ENCODE measurements at regions not wholly inside any gene's neighbourhood (a gene's known extent, or its start where the extent isn't known, plus 50 kb on each side); places are given as distances from the start of the nearest gene placed in this dataset.

DNA sequence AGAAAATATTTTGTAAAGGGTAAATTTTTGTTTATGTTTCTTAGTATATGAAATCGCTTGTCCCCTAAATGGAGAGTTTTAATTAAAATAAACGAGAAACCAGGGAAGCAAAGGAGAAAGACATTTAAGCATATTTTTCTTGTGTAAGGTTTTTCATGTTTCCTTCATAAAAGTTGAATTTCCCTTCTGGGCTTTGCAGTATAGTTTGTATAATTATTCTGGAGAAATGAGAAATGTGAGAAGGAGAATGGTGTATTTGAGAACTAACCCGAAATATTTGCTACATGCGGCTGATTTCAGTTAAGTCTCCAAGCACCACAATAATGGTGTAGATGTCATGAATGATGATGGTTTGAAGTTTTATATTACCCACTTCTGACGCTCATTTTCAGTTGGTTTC is 307.7 kb upstream of the SEL1L start:
- DNase-seq = no peak

GRCh38 chr14:81849714-81850113 is 316.1 kb upstream of the SEL1L start:
- no peak for DNase-seq

GRCh38 chr14:81855007-81855406 is 321.4 kb upstream of the SEL1L start:
- no peak for DNase-seq

DNA sequence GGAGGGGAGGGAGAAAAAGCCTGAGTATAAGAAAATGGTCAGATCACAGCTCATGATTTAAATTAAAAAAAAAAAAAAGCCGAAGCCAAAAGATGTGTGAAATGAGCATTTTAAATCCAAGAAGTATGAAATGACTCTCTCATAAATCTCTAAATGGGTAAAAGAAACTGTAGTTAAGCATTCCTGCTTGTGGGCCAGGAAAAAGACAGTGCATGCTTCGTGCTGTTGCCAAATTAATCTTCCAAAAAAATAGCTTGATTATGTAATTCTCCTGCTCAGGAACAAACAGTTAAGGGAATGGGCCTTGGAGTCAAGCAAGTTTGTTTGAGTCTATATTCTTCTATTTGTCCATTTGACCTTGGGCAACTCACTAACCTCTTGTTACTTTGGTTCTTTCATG is 325.4 kb upstream of the SEL1L start:
- no peak for DNase-seq

DNA sequence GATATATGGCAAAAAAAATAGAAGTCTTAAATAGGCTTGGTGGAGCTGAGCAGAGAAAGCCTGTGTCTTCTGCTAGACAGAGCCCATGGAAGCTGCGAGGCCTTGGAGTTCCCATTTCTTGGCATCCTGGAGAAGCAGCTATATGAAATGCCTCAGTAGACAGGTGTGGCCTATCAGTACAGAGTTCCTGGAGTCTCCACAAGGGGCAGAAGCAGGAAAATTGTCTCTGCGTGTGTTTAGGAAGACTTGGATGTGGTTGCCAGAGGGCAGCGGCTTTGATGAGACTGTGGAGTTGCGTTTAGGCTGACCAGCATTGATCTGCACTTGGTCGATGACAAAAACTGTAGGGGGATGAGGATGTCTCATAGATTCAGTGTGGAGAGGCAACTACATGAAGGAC is 334.5 kb upstream of the SEL1L start:
- DNase-seq = no peak

DNA sequence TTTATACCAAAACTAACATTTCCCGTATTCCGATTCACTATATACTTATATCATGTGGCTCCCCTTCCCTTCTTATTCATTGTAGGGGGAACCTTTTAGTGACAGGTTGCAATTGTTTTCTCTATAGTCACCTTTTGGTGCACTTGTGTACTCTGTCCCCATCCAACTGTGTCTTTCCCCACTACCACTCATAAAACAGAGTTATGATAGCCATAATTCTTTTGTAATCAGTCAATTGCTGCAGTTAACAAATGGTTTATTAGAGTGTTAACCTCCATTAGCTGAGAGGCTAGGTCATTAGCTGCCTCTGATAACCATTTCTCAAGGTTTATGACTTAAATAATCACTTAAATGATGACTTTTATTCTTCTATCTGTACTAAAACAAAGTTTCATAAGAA is 338.1 kb upstream of the SEL1L start:
- no peak for DNase-seq

DNA sequence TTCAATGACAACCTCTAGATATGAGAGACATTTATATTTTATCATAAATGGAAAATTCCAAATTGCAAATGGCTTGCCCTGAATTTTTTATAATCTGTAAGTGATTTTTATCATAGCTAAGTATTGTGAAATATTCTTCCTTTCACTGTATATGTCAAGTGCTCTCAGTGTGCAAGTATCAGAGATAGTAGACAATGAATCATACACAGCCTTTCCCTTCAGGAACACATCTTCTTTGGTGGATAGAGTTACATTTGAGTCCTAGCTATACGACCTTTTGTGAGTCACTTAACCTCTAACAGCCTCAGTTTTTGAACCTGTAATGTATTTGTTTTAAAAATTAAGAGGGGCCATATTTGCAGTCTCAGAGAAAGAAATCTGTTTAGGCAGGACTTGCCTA is 350.7 kb upstream of the SEL1L start:
- DNase-seq = no peak

- no peak for DNase-seq
Measured at GRCh38 chr14:81886588-81886987, 352.9 kb upstream of the SEL1L start.

GRCh38 chr14:81889529-81889928 is 355.9 kb upstream of the SEL1L start:
- DNase-seq = no peak

DNA sequence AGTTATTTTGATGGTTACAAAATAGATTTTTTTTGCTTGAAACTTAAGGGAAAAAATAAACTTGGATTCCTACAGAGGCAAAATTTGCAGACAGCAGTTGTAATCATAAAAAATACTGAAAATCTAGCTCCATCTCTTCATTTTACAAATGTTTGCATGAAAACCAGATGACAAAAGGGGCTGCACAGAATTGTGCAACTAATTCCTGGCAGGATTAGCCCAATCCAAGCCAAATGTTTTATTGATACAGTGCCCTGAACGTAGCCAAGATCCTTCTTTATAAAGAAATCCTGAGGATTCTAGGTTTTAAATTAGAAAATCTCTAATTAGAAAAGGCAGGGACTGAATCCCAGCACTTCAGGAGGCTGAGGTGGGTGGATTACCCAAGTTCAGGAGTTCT is 356.4 kb upstream of the SEL1L start:
- no peak for DNase-seq

DNA sequence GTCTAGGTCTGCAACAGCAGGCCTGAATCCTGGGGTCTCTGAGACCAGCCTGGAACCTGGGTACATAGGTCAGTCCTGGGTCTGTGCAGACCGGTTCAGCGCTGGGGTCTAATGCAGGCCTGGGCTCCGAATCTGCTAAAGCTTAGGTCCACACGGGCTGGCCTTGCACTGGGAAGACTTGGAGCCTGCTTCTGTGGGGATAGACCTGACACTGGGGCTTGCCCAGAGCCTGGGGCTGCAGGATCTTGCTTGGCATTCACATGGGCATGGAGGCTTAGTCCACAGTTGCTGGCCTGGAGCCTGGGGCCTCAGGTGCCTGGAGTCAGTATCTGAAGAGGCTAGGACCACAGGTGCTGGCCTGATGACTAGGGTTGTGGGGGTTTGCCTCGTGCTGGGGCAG is 369.8 kb upstream of the SEL1L start:
- no peak for DNase-seq

DNA sequence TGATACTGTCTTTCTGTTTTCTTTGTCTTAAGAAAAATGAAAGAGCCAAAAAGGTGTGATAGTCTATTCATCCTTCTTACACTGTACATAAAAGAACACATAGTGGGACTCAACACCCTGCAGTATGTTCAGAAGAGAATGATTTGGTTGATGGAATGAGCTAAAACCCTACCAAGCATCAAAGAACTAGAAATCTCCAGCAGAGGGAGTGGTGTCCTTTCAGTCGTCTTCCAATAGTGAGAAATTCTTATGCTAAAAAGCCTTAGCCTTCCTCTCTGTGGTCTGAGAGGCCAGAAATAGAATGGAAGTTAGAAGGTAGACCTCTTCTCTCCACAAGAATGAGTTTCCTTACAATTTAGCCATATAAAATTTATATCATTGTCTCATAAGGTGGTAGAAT is 393.4 kb upstream of the SEL1L start:
- no peak for DNase-seq

GRCh38 chr14:81931828-81932227 is 398.2 kb upstream of the SEL1L start:
- DNase-seq = no peak

DNA sequence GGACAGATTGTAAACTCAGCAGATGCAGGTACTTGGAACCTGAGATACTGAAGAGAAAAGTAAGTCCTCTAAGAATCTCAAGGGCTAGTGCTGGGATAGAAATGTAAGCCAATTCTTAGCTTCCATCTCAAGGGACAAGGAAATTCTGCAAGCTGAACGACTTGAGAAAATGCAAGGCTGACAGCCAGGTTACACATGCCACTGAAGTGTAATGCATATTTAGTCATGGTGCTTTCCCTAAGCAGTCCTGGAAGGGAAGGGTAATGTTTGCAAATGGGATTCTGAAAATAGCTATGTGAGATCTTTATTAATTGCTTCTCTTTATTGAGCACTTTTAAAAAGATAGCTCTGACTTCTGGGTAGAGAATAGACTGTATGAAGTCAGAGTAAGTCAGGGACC is 402.7 kb upstream of the SEL1L start:
- DNase-seq = no peak

GRCh38 chr14:81936902-81937301 is 403.2 kb upstream of the SEL1L start:
- no peak for DNase-seq

- no peak for DNase-seq
Measured at GRCh38 chr14:81938341-81938740, 404.7 kb upstream of the SEL1L start.

- DNase-seq = no peak
Measured at GRCh38 chr14:81940651-81941050, 407.0 kb upstream of the SEL1L start.

DNA sequence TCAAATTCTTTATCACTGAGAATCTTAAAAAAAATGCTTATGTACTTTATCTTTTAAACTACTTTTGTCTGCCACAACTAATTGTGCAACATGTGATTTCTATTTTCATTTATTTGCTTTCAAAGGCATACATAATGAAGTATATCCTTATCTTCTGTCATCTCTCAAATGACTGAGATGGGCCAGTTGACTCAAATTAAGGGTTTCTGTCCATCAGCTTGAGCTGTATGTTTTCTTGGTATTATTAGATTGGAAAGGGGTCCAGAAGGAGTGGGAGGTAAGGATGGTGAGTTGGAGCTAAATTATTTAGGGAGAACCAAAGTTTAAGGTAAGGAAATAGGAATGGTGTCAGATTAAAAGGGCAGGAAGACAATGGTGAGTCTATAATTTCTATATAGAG is 408.4 kb upstream of the SEL1L start:
- DNase-seq = no peak

DNA sequence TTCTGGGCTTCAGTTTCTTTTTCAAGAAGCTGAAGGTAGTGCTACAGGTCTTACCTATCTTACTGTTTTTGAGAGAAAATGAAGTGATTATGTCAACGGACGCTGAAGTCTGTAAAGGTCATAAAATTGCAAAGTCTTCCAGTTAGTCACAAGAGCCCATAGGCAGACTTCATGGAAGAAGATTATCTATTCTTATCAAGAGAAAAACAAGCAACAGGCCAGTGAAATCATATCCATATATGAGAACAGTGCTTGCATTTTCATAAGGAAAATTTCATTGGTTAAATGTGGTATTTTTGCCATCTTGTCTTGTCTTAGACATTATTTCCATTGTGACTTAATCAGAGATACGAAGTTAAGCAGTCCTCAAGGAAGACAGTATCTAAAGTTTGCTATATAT is 412.7 kb upstream of the SEL1L start:
- DNase-seq = no peak

GRCh38 chr14:81946834-81947798 is 413.5 kb upstream of the SEL1L start:
- no peak for DNase-seq

DNA sequence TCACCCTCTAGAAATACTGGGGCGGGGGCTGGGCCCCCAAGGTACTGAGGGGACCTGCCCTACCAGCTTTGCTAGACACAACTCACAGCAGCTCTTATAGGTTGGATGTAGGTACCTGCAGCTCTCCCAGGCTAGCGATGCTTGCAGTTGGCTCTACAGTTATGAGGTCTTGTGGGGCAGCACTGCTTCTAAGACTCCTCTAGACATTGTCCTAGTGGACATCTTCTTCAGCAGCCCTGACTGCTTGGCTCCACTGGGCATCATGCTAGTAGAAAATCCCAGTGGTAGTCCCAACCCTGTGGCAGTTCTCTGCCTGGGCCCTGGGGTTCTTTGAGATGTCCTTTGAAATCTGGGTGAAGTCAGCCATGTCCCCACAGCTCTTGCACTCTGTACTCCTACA is 419.3 kb upstream of the SEL1L start:
- no peak for DNase-seq

- no peak for DNase-seq
Measured at GRCh38 chr14:81953419-81953818, 419.8 kb upstream of the SEL1L start.

GRCh38 chr14:81955123-81955522 is 421.5 kb upstream of the SEL1L start:
- DNase-seq = no peak

DNA sequence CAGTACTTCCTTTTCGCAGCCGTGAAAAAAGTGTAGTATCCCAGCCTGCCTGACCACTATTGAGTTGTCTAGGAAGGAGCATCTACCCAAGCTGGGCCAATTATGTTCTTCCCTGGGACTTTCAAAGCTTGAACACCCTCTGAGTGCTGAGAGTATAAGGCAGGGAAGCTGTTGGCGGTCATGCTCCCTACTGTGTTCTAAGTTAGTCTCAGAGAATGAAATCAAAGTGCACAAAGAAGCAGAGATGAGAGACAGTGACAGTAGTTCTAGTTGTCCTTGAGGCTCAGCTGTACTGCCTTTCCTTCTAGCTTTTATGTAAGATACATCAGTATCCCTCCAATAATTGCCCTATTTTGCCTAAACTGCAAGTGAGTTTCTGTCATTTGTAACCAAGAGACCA is 427.1 kb upstream of the SEL1L start:
- DNase-seq = no peak

- DNase-seq = no peak
Measured at GRCh38 chr14:81963846-81964245, 430.2 kb upstream of the SEL1L start.
